HG03565 (cell line): ENCODE measurements at regions not wholly inside any gene's neighbourhood (a gene's known extent, or its start where the extent isn't known, plus 50 kb on each side); places are given as distances from the start of the nearest gene placed in this dataset.
"Not testable (repeated sequence)": the region's sequence is repeated elsewhere in the genome, so short reads cannot be mapped to it uniquely, and the experiment has no call there.

Experiments used
- ATAC-seq: cut with Tn5 transposase; IDR thresholded peaks from one replicate; pipeline ENCODE4 v1.9.1; 2021; ENCODE audit warnings: mild to moderate bottlenecking, moderate library complexity; ENCODE audit not compliant: unreplicated experiment

DNA sequence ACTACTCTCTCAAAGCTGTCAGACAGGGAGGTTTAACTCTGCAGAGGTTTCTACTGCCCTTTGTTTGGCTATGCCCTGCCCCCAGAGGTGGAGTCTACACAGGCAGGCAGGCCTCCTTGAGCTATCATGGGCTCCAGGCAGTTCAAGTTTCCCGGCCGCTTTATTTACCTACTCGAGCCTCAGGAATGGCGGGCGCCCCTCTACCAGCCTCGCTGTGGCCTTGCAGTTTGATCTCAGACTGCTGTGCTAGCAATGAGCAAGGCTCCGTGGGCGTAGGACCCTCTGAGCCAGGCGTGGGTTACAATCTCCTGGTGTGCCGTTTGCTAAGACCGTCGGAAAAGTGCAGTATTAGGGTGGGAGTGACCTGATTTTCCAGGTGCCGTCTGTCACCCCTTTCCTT is 124.3 kb downstream of the PTCHD1 start:
- ATAC-seq, result not testable (repeated sequence)

DNA sequence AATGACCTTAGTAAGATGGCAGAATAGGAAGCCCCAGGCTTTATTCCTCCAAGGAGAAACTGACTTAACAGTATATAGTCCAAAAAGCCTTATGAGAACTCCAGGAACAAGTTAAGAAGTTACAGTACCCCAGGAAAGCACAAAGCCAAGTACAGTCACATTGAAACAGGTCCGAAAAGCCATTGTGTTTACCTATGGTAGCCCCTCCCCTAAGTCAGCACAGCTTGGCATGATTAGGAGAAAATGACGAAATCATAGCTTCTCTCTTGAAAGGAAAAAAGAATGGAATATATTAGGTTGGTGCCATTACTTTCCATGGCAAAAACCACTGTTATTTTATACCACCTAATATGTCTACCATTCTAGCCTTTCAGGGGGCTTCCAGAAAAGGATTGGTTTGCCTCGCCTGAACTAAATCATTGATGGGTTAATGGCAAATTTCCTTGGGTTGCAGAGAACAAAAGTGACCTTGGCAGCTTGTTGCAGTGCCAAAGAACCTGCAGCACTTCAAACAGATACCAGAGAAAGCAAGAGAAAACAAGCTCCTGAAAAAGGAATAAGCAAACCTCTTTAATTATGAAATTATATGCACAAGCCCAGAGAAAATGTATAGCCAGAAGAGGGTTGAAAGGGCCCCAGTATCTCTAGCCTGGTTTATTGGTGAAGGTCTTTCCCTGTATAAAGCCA is 130.6 kb downstream of the PTCHD1 start:
- no peak for ATAC-seq

DNA sequence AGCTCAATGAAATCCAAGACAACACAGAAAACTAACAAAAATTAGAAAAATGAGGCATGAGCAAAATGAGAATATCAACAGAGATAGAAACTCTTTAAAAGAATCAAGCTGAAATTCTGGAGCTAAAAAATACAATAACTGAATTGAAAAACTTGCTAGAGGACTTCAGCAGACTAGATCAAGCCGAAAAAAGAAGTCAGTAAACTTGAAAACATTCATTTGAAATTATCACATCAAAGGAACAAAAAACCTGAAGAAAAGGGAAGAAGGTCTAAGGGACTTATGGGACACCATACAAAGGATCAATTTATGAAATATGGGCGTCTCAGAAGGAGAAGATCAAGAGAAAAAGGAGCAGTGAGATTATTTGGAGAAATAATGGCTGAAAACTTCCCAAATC is 131.3 kb downstream of the PTCHD1 start:
- no peak for ATAC-seq

GRCh38 chrX:23478056-23478455 is 143.4 kb downstream of the PTCHD1 start:
- no peak for ATAC-seq

- no peak for ATAC-seq
These were observed 143.9 kb downstream of the PTCHD1 start for GRCh38 chrX:23478561-23478960.

- no peak for ATAC-seq
These were observed 147.9 kb downstream of the PTCHD1 start for GRCh38 chrX:23482561-23482960.

GRCh38 chrX:23483396-23483795 is 148.7 kb downstream of the PTCHD1 start:
- no peak for ATAC-seq

- ATAC-seq, result peak; percentile 57
These were observed 159.3 kb downstream of the PTCHD1 start for GRCh38 chrX:23493941-23494374.

DNA sequence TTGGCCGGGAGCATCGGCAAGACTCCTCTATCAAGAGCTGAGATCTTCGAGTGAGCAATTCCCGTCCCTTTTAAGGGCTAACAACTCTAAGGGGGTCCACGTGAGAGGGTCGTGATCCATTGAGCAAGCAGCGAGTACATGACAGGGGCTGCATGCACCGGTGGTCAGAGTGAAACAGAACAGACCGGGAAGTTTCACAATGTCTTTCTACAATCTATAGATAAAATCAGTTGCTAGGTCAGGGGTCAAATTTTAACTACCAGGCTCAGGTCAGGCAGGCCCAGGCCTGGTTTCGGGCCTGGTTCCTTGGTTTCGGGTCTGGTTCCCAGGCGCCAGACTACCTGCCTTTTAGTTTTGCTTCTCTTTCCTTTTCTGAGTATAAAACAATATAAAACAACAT is 160.1 kb downstream of the PTCHD1 start:
- no peak for ATAC-seq

GRCh38 chrX:23497919-23498318 is 163.3 kb downstream of the PTCHD1 start:
- no peak for ATAC-seq

GRCh38 chrX:23501974-23502373 is 165.3 kb upstream of the PRDX4 start:
- ATAC-seq, result no peak

GRCh38 chrX:23503835-23504539 is 163.3 kb upstream of the PRDX4 start:
- no peak for ATAC-seq

DNA sequence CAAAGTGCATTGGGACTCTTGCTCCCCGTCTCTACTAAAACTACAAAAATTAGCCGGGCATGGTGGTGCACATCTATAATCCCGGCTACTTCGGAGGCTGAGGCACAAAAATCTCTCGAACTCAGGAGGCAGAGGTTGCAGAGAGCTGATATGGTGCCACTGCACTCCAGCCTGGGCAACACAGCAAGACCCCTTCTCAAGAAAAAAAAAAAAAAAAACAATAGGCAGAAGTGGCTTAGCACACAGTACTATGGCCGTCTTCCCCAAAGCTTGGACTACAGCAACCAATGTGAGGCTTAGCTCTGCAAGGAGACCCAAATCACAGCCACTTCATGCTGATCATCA is 162.8 kb upstream of the PRDX4 start:
- ATAC-seq, result no peak

- no peak for ATAC-seq
These were observed 162.4 kb upstream of the PRDX4 start for GRCh38 chrX:23504895-23505294.

- no peak for ATAC-seq
These were observed 161.6 kb upstream of the PRDX4 start for GRCh38 chrX:23505531-23506303.

DNA sequence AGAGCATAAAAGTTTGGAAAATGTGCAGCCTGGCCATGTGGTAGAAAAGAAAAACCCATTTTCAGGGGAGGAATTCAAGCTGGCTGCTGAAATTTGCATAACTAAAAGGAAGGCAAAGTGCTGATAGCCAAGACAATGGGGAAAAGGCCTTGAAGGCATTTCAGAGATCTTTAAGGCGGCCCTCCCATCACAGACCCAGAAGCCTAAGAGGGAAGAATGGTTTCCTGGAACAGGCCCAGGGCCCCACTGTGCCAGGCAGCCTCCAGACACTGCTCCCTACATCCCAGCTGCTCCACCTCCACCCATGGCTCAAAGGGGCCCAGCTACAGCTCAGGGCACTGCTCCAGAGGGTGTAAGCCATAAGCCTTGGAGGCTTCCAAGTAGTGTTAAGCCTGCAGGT is 158.0 kb upstream of the PRDX4 start:
- ATAC-seq, result no peak

GRCh38 chrX:23511793-23512192 is 155.5 kb upstream of the PRDX4 start:
- no peak for ATAC-seq

DNA sequence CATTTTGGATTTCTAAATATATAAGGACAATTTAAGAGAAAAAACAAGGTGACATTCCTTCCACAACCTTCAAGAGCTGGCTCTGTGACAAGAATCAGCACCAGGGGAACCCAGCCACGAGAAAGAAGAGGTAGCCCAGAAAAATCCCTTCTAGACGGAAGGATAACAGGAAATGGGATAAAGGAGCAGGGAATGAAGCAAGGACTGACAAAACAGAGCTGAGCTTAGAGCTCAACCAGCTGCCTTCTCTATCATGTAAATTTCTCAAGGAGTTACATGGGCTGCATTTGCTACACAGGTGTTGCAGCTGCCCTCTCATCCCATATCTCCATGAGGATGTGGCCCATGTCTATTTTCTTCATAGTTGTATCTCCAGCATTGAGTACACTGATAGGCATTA is 154.2 kb upstream of the PRDX4 start:
- ATAC-seq, result no peak

GRCh38 chrX:23514082-23514481 is 153.2 kb upstream of the PRDX4 start:
- no peak for ATAC-seq

DNA sequence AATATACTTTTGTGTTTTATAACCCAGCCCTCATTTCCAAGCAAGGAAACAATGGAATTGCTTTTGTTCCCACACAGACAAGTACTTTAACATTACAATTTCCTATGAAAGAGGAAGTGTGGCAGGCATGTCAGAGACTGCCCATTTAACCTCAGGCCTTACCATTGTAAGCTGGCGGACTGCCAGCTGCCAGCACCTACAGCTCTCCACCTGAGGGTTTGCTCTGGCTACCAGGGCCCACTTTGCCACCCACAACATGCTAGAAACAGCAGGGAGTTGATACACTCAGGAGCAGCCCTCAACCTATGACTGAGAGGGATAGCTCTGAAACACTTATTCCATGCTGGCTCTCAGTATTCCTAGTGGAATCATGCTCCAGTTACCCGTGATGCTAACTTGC is 152.3 kb upstream of the PRDX4 start:
- no peak for ATAC-seq

DNA sequence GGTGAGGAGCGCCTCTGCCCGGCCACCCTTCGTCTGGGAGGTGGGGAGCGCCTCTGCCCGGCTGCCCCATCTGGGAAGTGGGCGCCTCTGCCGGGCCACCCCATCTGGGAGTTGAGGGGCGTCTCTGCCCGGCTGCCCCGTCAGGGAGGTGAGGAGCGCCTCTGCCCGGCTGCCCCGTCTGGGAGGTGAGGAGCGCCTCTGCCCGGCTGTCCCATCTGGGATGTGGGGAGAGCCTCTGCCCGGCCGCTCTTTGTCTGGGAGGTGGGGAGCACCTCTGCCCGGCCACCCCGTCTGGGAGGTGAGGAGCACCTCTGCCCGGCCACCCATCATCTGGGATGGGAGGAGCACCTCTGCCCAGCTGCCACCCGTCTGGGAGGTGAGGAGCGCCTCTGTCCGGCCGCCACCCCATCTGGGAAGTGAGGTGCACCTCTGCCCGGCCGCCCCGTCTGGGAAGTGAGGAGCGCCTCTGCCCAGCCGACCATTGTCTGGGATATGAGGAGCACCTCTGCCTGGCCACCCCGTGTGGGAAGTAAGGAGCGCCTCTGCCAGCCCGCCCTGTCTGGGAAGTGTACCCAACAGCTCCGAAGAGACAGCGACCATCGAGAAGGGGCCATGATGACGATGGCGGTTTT is 144.2 kb upstream of the PRDX4 start:
- not testable (repeated sequence) for ATAC-seq

DNA sequence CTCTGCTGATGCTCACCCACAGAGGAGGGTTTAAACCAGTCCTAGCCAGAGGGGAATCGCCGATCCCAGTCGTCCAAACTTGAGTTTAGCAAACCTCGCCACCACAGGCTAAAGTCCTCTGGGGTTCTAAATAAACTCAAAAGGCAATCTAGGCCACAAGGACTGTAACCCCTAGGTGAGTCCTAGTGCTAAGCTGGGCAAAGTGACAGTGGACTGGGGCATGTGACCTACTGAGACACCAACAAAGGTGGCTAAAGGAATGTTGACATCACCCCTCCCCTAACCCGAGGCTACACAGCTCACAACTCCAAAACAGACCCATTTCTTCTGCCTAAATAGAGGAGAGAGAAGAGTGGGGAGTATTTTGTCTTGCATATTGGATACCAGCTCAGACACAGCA is 142.8 kb upstream of the PRDX4 start:
- ATAC-seq, result no peak
